HepG2 (cell line): ENCODE measurements at regions not wholly inside any gene's neighbourhood (a gene's known extent, or its start where the extent isn't known, plus 50 kb on each side); places are given as distances from the start of the nearest gene placed in this dataset.

Experiments used
- ATAC-seq: fragments of 200-7000 bp; cut with Tn5 transposase; 3 replicates; pipeline ENCODE4 v1.9.1; 2020; ENCODE audit warnings: mild to moderate bottlenecking, moderate library complexity
- BruUV-seq: library from RNA; stranded (reverse); fragments of 400-500 nt; replicated peaks from 2 replicates; lab custom pipeline; 2021; lab: Mats Ljungman, UMichigan
- CTCF ChIA-PET: fragments of 300-600 bp; formaldehyde crosslinking; extraction: SDS; loops from one replicate; lab custom pipeline; 2021; ENCODE audit warnings: low total read pairs, inconsistent platforms, low intra/inter-chr PET ratio; lab: Yijun Ruan, JAX
- POLR2A ChIA-PET: fragments of 350-600 bp; sonication (Branson Sonifier 250); formaldehyde crosslinking; loops from one replicate; lab custom pipeline; 2020; ENCODE audit warnings: antibody characterized with exemption, inconsistent platforms; lab: Yijun Ruan, JAX
- DNase-seq: peaks from one replicate; pipeline ENCODE4 v3.0.0-alpha.2; 2015; ENCODE audit warnings: low spot score
- FAIRE-seq: peaks from 3 replicates; lab custom pipeline; 2011; peaks lifted over from hg19 to GRCh38; lab: Jason Lieb, UNC
- H2AFZ ChIP-seq: one replicate; pipeline ENCODE4 v1.6.1; 2011; ENCODE audit warnings: low read length, inconsistent platforms
- H3K27ac ChIP-seq: fragments of 300-600 bp; 3 replicates; pipeline ENCODE4 v1.8.0; 2011; ENCODE audit warnings: mixed run types, mild to moderate bottlenecking, mixed read lengths, low read length, inconsistent platforms; ENCODE audit not compliant: insufficient read depth; ENCODE audit errors: extremely low read length
- H3K27me3 ChIP-seq, 2 experiments: fragments of 200-600 bp in 1 of 2; 2 replicates in 1 of 2; 3 replicates in 1 of 2; pipeline versions ENCODE4 v1.6.0 to v1.8.0; 2011; ENCODE audit warnings: low read length in 2 of 2, mild to moderate bottlenecking in 2 of 2, moderate library complexity in 2 of 2, inconsistent platforms in 1 of 2; ENCODE audit not compliant: insufficient read depth in 2 of 2, control insufficient read depth in 1 of 2
- H3K36me3 ChIP-seq, 2 experiments: fragments of 200-600 bp in 1 of 2; replicated peaks in 1 of 2; 2 replicates in 1 of 2; 3 replicates in 1 of 2; pipeline versions ENCODE4 v1.5.1 to v1.8.0; 2011; ENCODE audit warnings: low read length in 2 of 2, inconsistent platforms in 1 of 2; ENCODE audit not compliant: insufficient read depth in 2 of 2, control insufficient read depth in 1 of 2
- H3K4me1 ChIP-seq: 2 replicates; pipeline ENCODE4 v1.5.1; 2012; ENCODE audit warnings: low read length, inconsistent platforms; ENCODE audit not compliant: insufficient read depth
- H3K4me2 ChIP-seq: 2 replicates; pipeline ENCODE4 v1.6.0; 2011; ENCODE audit warnings: low read depth, low read length, inconsistent platforms
- H3K4me3 ChIP-seq, 3 experiments: fragments of 200-600 bp in 1 of 3; sonication (generic), shearing (Covaris generic) in 1 of 3; replicated peaks in 1 of 3; 2 replicates each; pipeline ENCODE4 v1.5.1; 2011 to 2016; ENCODE audit warnings: low read length in 3 of 3, inconsistent platforms in 2 of 3, low read depth in 2 of 3, mild to moderate bottlenecking in 2 of 3, control low read depth in 1 of 3, mixed read lengths in 1 of 3; ENCODE audit not compliant: insufficient read depth in 1 of 3
- H3K79me2 ChIP-seq: one replicate; pipeline ENCODE4 v1.6.1; 2011; ENCODE audit warnings: low read length, inconsistent platforms; ENCODE audit not compliant: insufficient read depth
- H3K9ac ChIP-seq: 2 replicates; pipeline ENCODE4 v1.6.0; 2011; ENCODE audit warnings: mild to moderate bottlenecking, low read depth, low read length, inconsistent platforms; ENCODE audit not compliant: insufficient read depth
- H3K9me3 ChIP-seq: 2 replicates; pipeline ENCODE4 v1.5.1; 2012; ENCODE audit warnings: mild to moderate bottlenecking, low read length
- H4K20me1 ChIP-seq: 2 replicates; pipeline ENCODE4 v1.6.0; 2011; ENCODE audit warnings: inconsistent platforms, mild to moderate bottlenecking, low read length, moderate library complexity; ENCODE audit not compliant: insufficient read depth
- ATF7 ChIP-seq, 2 experiments: fragments of 450-650 bp in 1 of 2; sonication (generic) in 1 of 2; formaldehyde crosslinking in 1 of 2; IDR thresholded peaks; 2 replicates each; pipeline versions ENCODE4 v1.4.0 to v1.6.1; 2016 to 2020; ENCODE audit warnings: antibody characterized with exemption in 1 of 2, mild to moderate bottlenecking in 1 of 2, missing genetic modification reagents in 1 of 2
- CBX5 ChIP-seq: sonication (generic); formaldehyde crosslinking; IDR thresholded peaks from 2 replicates; pipeline ENCODE4 v1.4.0; 2020; ENCODE audit warnings: missing genetic modification reagents, borderline replicate concordance
- CHCHD3 ChIP-seq: sonication (generic); formaldehyde crosslinking; IDR thresholded peaks from 2 replicates; pipeline ENCODE4 v1.8.0; 2022; ENCODE audit warnings: mild to moderate bottlenecking, missing genetic modification reagents, moderate library complexity
- FOXA3 ChIP-seq: IDR thresholded peaks from 2 replicates; pipeline ENCODE4 v1.6.1; 2016; ENCODE audit warnings: missing genetic modification reagents, missing compliant biosample characterization
- MLLT10 ChIP-seq: sonication (generic); formaldehyde crosslinking; IDR thresholded peaks from 2 replicates; pipeline ENCODE4 v1.4.0; 2020; ENCODE audit warnings: missing genetic modification reagents
- POGZ ChIP-seq: sonication (generic); formaldehyde crosslinking; IDR thresholded peaks from 2 replicates; pipeline ENCODE4 v1.4.0; 2020; ENCODE audit warnings: mild to moderate bottlenecking, missing genetic modification reagents
- SIN3A ChIP-seq: IDR thresholded peaks from 2 replicates; pipeline ENCODE4 v1.6.1; 2011; ENCODE audit warnings: low read depth, mild to moderate bottlenecking, control low read depth, low read length, borderline replicate concordance
- ZFP36L1 ChIP-seq: sonication (generic); formaldehyde crosslinking; IDR thresholded peaks from 2 replicates; pipeline ENCODE4 v1.8.0; 2022; ENCODE audit warnings: mild to moderate bottlenecking, missing genetic modification reagents, moderate library complexity
- ZNF407 ChIP-seq: sonication (generic); formaldehyde crosslinking; IDR thresholded peaks from one replicate; pipeline ENCODE4 v1.5.1; 2020; ENCODE audit warnings: mild to moderate bottlenecking, missing genetic modification reagents; ENCODE audit errors: not compliant biosample characterization
- ZSCAN5A ChIP-seq: sonication (generic); formaldehyde crosslinking; IDR thresholded peaks from 2 replicates; pipeline ENCODE4 v1.8.0; 2022; ENCODE audit warnings: mild to moderate bottlenecking, missing genetic modification reagents, borderline replicate concordance
- WGBS: methylation state at CpG from one replicate; pipeline ENCODE4 v1.1.6; 2017; ENCODE audit warnings: low lambda C conversion rate; 5-methylcytosine and 5-hydroxymethylcytosine counted together
- in situ Hi-C: cut with HindIII; loops from 2 replicates; pipeline ENCODE4 v1.10.0; 2017; ENCODE audit warnings: low pct_unique_long_range_greater_than_20kb; ENCODE audit not compliant: extremely low pct_ligation_motif_present
- intact Hi-C: fragments of 100-400 bp; cut with micrococcal nuclease; formaldehyde crosslinking; loops from one replicate; pipeline ENCODE4 v1.10.0; 2022; ENCODE audit not compliant: unreplicated experiment

- no peak for TF ChIP-seq POGZ
- TF ChIP-seq ZFP36L1 (CRISPR knock-in tag), result no peak
Measured at GRCh38 chr2:84175340-84175739, 283.7 kb downstream of the SUCLG1 start (continued).

GRCh38 chr2:84173041-84173440, 286.0 kb downstream of the SUCLG1 start:
- intact Hi-C loops, result no loop called here
- 0% methylated on average over 1 of the region's 1 CpG for WGBS
- Histone ChIP-seq H3K9me3 (no peaks in the 10 kb centered on the region), H3K4me3 (no peak overlapping the region), H3K79me2 (no peaks in the 10 kb centered on the region), H4K20me1 (no peaks in the 10 kb centered on the region), H3K4me1 (0 out of 2 replicates have a peak, but pooled peaks cover 9% of the 10 kb centered on the region), H2AFZ (no peak overlapping the region), H3K9ac (no peak overlapping the region), H3K36me3 (no peaks in the 10 kb centered on the region), H3K4me2 (no peak overlapping the region), H3K27ac (no peak overlapping the region), H3K27me3 (0 out of 5 replicates have a peak, but pooled peaks cover 0 to 2% of the 10 kb centered on the region in 2 experiments)
- DNase-seq, result no peak
- no peak for ATAC-seq
- in situ Hi-C loops, result no loop called here
- BruUV-seq, result no TSS peak
- CTCF ChIA-PET, result no interaction called here
- FAIRE-seq, result no peak
- POLR2A ChIA-PET, result no interaction called here
- TF ChIP-seq MLLT10 (CRISPR knock-in tag), result no peak
- no peak for TF ChIP-seq ZNF407 (CRISPR knock-in tag)
- peak; percentile 99 for TF ChIP-seq ATF7 (IDR thresholded peaks at IDR 0.05)
- TF ChIP-seq ATF7 (CRISPR knock-in tag; IDR thresholded peaks at IDR 0.05), result no peak
- no peak for TF ChIP-seq ZSCAN5A (CRISPR knock-in tag)
- TF ChIP-seq CBX5 (CRISPR knock-in tag), result no peak
- no peak for TF ChIP-seq SIN3A
- TF ChIP-seq FOXA3 (CRISPR knock-in tag), result no peak
- no peak for TF ChIP-seq CHCHD3 (CRISPR knock-in tag)
